Left lung (tissue), 4 donors: ENCODE measurements at regions not wholly inside any gene's neighbourhood (a gene's known extent, or its start where the extent isn't known, plus 50 kb on each side); places are given as distances from the start of the nearest gene placed in this dataset.

Experiments used
- ATAC-seq: fragments of 200-7000 bp; cut with Tn5 transposase; one replicate; pipeline ENCODE4 v1.9.1; 2020; ENCODE audit warnings: moderate library complexity
- DNase-seq, 4 donors: peaks; one replicate each; pipeline ENCODE4 v3.0.0-alpha.2; 2013 to 2020
- H3K27ac ChIP-seq, 2 donors: fragments of 200-600 bp; sonication (generic) in 1 of 2; one replicate each; pipeline versions ENCODE4 v1.5.0 to v1.8.0; 2020 to 2021
- H3K27me3 ChIP-seq, 2 donors: fragments of 200-600 bp; sonication (generic) in 1 of 2; one replicate each; pipeline versions ENCODE4 v1.5.0 to v1.8.0; 2020 to 2021
- H3K36me3 ChIP-seq, 2 donors: fragments of 200-600 bp; sonication (generic) in 1 of 2; one replicate each; pipeline versions ENCODE4 v1.5.0 to v1.8.0; 2020 to 2021
- H3K4me1 ChIP-seq, 2 donors: fragments of 200-600 bp; one replicate each; pipeline ENCODE4 v1.8.0; 2021
- H3K4me3 ChIP-seq, 2 donors: fragments of 200-600 bp; sonication (generic) in 1 of 2; one replicate each; pipeline versions ENCODE4 v1.5.0 to v1.8.0; 2020 to 2021; ENCODE audit warnings: mild to moderate bottlenecking in 1 of 2
- H3K9me3 ChIP-seq, 2 donors: fragments of 200-600 bp; sonication (generic) in 1 of 2; one replicate each; pipeline versions ENCODE4 v1.5.0 to v1.8.0; 2020 to 2021
- CTCF ChIP-seq, 2 donors: fragments of 200-600 bp; sonication (generic) in 1 of 2; IDR thresholded peaks; one replicate each; pipeline versions ENCODE4 v1.5.0 to v1.8.0; 2021; ENCODE audit warnings: antibody characterized with exemption in 2 of 2
- intact Hi-C, 2 donors: fragments of 100-400 bp; cut with DNase I; formaldehyde crosslinking; loops; one replicate each; pipeline versions ENCODE4 v1.11.2 to v1.14.2; 2022
- donor health status: DM: no; HTN: yes; CAD: no.
- donor health status: DM: no; HTN: no; CAD: no.

- Histone ChIP-seq H3K27me3 (peaks cover 0 to 60% of the 10 kb centered on the region in 2 donors), H3K36me3 (no peaks in the 10 kb centered on the region), H3K4me1 (peaks cover 8 to 63% of the 10 kb centered on the region in 2 donors), H3K27ac (no peak overlapping the region), H3K9me3 (no peaks in the 10 kb centered on the region), H3K4me3 (no peak overlapping the region)
- intact Hi-C loops, result no loop called here
- DNase-seq (peak in 2 of 4 donors; percentile 57 to 67), ATAC-seq (no peak)
- TF ChIP-seq CTCF (IDR thresholded peaks at IDR 0.05), result no peak
Observed at GRCh38 chr17:77884019-77884418, 74.5 kb upstream of the TNRC6C start.

GRCh38 chr17:77884967-77885641 is 73.4 kb upstream of the TNRC6C start:
- intact Hi-C loops, result no loop called here
- peaks cover 0 to 70% of the 10 kb centered on the region in 2 donors for H3K27me3 ChIP-seq
- no peak overlapping the region for H3K4me3 ChIP-seq
- peaks cover 8 to 63% of the 10 kb centered on the region in 2 donors for H3K4me1 ChIP-seq
- ATAC-seq, result no peak
- no peaks in the 10 kb centered on the region for H3K36me3 ChIP-seq
- no peaks in the 10 kb centered on the region for H3K9me3 ChIP-seq
- no peak overlapping the region for H3K27ac ChIP-seq
- TF ChIP-seq CTCF (IDR thresholded peaks at IDR 0.05), result no peak
- no peak for DNase-seq

DNA sequence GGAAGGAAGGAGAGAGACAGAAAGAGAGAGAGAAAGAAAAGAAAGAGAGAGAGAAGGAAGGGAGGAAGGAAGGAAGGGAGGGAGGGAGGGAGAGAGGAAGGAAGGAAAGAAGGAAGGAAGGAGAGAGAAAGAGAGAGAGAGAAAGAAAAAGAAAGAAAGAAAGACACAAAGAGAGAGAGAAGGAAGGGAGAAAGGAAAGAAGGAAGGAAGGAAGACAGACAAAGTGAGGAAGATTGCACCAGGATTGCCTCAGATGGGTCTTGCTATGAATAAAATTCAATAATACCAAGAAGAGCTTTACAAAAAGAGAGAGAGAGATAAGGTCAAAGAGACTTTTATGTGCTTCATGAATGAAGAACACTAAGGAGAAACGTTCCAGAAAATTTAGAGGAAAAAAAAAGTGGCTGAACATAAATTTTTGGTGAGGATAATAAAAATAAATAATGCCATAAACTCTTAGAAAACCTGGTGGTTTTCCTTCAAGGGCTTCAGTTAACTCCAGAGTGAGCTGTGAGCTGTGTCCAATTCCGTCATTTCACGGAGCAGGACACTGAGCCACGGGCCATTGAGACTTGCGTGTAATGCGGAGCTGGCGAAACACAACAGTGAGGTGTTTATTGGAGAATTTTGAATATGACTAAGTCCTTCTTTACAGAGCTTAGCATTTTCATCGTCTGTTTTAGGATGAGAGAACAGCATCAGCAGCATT is 72.7 kb upstream of the TNRC6C start:
- no peak for TF ChIP-seq CTCF (IDR thresholded peaks at IDR 0.05)
- ATAC-seq, result no peak
- H3K27ac ChIP-seq, result peak overlapping the region in 1 of 2 donors; percentile 90
- no peak overlapping the region for H3K4me3 ChIP-seq
- peaks cover 6 to 58% of the 10 kb centered on the region in 2 donors for H3K4me1 ChIP-seq
- H3K27me3 ChIP-seq, result peaks cover 0 to 67% of the 10 kb centered on the region in 2 donors
- intact Hi-C loops, result no loop called here
- DNase-seq, result no peak
- H3K9me3 ChIP-seq, result no peaks in the 10 kb centered on the region
- no peaks in the 10 kb centered on the region for H3K36me3 ChIP-seq

DNA sequence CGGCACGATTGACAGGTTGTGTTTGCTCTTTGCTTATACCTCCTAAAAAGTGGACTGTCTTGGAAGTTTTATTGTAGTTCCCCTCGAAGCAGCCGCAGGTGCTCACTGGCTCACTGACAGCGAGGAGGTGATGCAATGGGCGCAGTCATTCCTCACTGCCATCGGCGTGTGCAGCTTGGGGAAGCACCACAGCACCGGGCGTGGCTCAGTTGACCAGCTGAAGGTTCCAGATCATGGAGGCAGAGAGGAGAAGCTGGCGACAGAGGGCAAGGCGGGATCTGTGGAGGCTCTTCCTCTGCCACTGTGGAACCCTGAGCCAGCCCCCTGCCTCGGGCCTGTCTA is 72.1 kb upstream of the TNRC6C start:
- Histone ChIP-seq H3K4me3 (no peak overlapping the region), H3K4me1 (peaks cover under 1 to 52% of the 10 kb centered on the region in 2 donors), H3K36me3 (no peaks in the 10 kb centered on the region), H3K9me3 (no peaks in the 10 kb centered on the region), H3K27ac (peak overlapping the region in 1 of 2 donors; percentile 90), H3K27me3 (peaks cover 0 to 71% of the 10 kb centered on the region in 2 donors)
- ATAC-seq (no peak), DNase-seq (peak in 2 of 4 donors; percentile 77 to 89)
- no peak for TF ChIP-seq CTCF (IDR thresholded peaks at IDR 0.05)
- intact Hi-C loops, result no loop called here

DNA sequence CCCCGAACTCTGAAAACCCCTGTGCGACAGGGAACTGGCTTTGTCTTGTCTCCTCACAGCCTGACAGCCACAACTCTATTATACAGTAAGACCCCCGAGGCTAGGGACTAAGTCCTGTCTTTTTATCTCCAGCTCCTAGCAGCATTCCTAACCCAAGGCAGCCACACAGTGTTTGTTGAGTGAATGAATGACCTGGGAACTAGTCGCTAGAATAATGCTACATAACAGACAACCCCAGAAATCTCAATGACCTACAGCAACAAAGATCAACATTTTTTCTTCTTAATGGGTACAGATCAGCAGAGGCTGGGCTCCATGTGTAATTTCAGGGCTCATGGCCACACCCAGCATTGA is 71.4 kb upstream of the TNRC6C start:
- Histone ChIP-seq H3K4me1 (peaks cover 0 to 45% of the 10 kb centered on the region in 2 donors), H3K36me3 (no peaks in the 10 kb centered on the region), H3K27me3 (peaks cover 0 to 78% of the 10 kb centered on the region in 2 donors), H3K4me3 (peak overlapping the region in 1 of 2 donors; percentile 49), H3K9me3 (no peaks in the 10 kb centered on the region), H3K27ac (peak overlapping the region; percentile 16 to 90)
- DNase-seq (peak in 1 of 4 donors; percentile 25), ATAC-seq (no peak)
- no peak for TF ChIP-seq CTCF (IDR thresholded peaks at IDR 0.05)
- intact Hi-C loops, result no loop called here
